Activated naive CD8-positive, alpha-beta T cell treated with anti-CD3 and anti-CD28 coated beads, Interleukin-2, amount 10 ng/mL, durations not matched to agents 7 days and 5 days (primary cell): ENCODE measurements at regions not wholly inside any gene's neighbourhood (a gene's known extent, or its start where the extent isn't known, plus 50 kb on each side); places are given as distances from the start of the nearest gene placed in this dataset.
"Not testable (repeated sequence)": the region's sequence is repeated elsewhere in the genome, so short reads cannot be mapped to it uniquely, and the experiment has no call there.

Experiments
- ATAC-seq: fragments of 150-1000 bp; cut with Tn5 transposase; one replicate; pipeline ENCODE4 v1.10.0; 2021; ENCODE audit warnings: low read depth, moderate library complexity
- POLR2A ChIA-PET: fragments of 350-600 bp; sonication (Branson Sonifier 250); formaldehyde crosslinking; loops from one replicate; lab custom pipeline; 2021; ENCODE audit warnings: antibody characterized with exemption; lab: Charles Lee
- DNase-seq: peaks from one replicate; pipeline ENCODE4 v3.0.0; 2021
- H3K27ac Mint-ChIP-seq: one replicate; pipeline ENCODE4 v1.8.0; 2022; ENCODE audit warnings: mild to moderate bottlenecking, mixed read lengths
- H3K27me3 Mint-ChIP-seq: one replicate; pipeline ENCODE4 v1.8.0; 2022; ENCODE audit warnings: mild to moderate bottlenecking, moderate library complexity, mixed read lengths
- H3K36me3 Mint-ChIP-seq: one replicate; pipeline ENCODE4 v1.8.0; 2021; ENCODE audit warnings: mild to moderate bottlenecking, mixed read lengths
- H3K4me1 Mint-ChIP-seq: one replicate; pipeline ENCODE4 v1.8.0; 2021; ENCODE audit warnings: mixed read lengths
- H3K4me3 Mint-ChIP-seq: one replicate; pipeline ENCODE4 v1.8.0; 2022; ENCODE audit warnings: mild to moderate bottlenecking, moderate library complexity, mixed read lengths
- H3K9me3 Mint-ChIP-seq: one replicate; pipeline ENCODE4 v1.8.0; 2021; ENCODE audit warnings: mixed read lengths

DNA sequence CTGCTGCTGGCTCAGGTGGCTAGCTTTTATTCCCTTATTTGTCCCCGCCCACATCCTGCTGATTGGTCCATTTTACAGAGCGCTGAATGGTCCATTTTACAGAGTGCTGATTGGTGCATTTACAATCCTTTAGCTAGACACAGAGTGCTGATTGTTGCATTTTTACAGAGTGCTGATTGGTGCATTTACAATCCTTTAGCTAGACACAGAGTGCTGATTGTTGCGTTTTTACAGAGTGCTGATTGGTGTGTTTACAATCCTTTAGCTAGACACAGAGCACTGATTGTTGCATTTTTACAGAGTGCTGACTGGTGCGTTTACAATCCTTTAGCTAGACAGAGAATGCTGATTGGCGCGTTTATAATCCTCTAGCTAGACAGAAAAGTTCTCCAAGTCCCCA is 107.8 kb upstream of the BMPER start:
- DNase-seq, H3K36me3 Mint-ChIP-seq, H3K9me3 Mint-ChIP-seq, H3K4me3 Mint-ChIP-seq, POLR2A ChIA-PET, H3K27me3 Mint-ChIP-seq, H3K4me1 Mint-ChIP-seq, H3K27ac Mint-ChIP-seq, ATAC-seq: not testable (repeated sequence)

DNA sequence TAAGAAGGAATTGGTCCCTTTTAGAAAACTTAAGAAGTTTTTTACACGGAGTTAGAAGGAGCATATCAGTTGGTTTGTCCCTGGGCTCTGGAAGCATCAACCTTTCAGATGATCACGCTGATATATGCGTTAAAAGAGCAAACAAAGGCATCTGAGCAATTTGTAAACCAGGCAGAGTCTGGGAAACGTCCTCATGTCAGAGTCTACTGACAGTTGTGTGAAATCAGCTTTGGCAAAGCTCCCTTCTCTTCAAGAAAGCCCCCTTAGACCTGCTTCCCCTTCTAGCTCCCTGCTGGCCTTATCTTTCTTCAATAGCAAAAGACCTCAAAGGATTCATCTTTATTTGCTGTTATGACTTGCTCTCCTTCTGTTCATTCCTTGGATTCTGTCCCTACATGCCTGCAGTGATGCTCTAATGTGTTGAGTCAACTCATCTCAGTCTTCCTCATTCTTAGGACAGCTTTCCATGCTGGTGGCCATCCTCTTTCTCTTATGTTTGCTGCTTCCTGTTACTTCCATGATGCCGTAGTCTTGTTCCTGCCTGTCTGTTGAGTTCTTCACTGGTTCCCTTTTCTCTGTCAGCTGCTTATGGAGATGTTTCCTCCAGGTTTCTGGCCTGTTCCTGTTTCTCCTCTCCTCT is 106.5 kb upstream of the BMPER start:
- POLR2A ChIA-PET = no interaction called here
- no peaks in the 10 kb centered on the region for H3K27me3 Mint-ChIP-seq
- no peak overlapping the region for H3K4me3 Mint-ChIP-seq
- H3K36me3 Mint-ChIP-seq = no peaks in the 10 kb centered on the region
- ATAC-seq (no peak), DNase-seq (no peak)
- peaks cover 1% of the 10 kb centered on the region for H3K9me3 Mint-ChIP-seq
- no peak overlapping the region for H3K27ac Mint-ChIP-seq
- no peaks in the 10 kb centered on the region for H3K4me1 Mint-ChIP-seq

DNA sequence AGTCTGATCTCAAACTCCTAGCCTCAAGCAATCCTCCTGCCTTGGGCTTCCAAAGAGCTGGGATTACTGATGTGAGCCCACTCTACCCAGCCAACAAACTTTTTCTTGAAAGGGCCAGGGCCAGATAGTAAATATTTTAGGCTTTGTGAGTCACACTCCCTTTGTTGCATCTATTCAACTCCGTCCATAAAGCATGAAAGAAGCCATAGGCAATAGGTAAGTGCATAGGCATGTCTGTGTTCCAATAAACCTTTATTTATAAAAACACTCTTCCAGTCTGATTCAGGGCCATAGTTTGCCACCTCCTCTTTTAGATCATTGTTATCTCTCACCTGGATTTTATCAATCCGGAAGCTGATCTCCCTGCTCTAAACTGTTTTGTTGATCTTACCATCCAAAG is 105.6 kb upstream of the BMPER start:
- DNase-seq (no peak), ATAC-seq (no peak)
- no peak overlapping the region for H3K27ac Mint-ChIP-seq
- no peaks in the 10 kb centered on the region for H3K27me3 Mint-ChIP-seq
- no peaks in the 10 kb centered on the region for H3K4me1 Mint-ChIP-seq
- no peaks in the 10 kb centered on the region for H3K36me3 Mint-ChIP-seq
- POLR2A ChIA-PET = no interaction called here
- H3K4me3 Mint-ChIP-seq = no peak overlapping the region
- H3K9me3 Mint-ChIP-seq = peaks cover 1% of the 10 kb centered on the region

DNA sequence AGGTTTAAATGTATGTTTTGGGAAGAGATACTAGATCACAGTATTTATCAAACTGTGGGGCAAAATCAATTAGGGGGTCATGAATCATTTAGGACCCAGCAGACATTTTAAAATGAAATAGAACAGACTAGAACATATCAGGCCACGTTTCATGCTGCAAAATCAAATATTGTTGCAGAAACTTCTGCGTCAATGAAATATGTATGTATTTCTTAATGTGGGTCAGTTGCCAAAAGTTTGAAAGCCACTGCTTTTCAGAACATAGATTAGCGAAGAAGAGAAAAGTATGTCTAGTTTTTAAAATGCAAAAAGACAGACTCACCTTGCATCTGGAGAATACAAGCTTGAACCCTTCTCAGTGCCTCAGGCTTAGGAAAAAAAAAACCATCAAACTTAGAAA is 102.7 kb upstream of the BMPER start:
- H3K27ac Mint-ChIP-seq = no peak overlapping the region
- POLR2A ChIA-PET = no interaction called here
- DNase-seq (no peak), ATAC-seq (no peak)
- no peak overlapping the region for H3K4me3 Mint-ChIP-seq
- peaks cover 1% of the 10 kb centered on the region for H3K9me3 Mint-ChIP-seq
- H3K27me3 Mint-ChIP-seq = no peaks in the 10 kb centered on the region
- no peaks in the 10 kb centered on the region for H3K4me1 Mint-ChIP-seq
- no peaks in the 10 kb centered on the region for H3K36me3 Mint-ChIP-seq

DNA sequence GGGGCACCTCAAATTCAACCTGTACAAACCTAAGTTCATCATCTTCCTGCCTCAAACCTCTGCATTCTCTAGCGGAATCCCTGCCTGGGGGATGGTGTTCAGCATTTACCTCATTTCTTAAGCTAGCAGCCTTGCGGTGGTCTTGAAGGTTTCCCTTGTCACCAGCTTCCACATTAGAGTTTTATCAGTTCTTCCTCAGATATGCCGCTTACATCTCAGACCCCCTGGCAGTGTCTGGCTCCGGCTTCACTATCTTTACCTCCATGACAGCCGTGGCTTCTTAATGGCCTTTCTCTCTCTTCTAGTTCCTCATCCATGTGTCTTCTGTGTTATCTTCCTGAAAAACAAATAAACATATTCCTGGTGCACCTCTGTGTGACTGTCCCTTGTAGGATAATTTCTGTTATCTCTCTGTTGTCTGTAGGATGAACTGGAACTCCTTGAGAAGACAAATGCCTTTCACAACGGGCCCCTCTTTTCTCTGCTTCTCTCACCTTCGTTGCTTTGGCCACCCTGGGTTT is 101.1 kb upstream of the BMPER start:
- Mint-ChIP-seq H3K4me1 (no peaks in the 10 kb centered on the region), H3K9me3 (no peaks in the 10 kb centered on the region), H3K36me3 (no peaks in the 10 kb centered on the region), H3K27me3 (no peaks in the 10 kb centered on the region), H3K4me3 (no peak overlapping the region), H3K27ac (no peak overlapping the region)
- no peak for ATAC-seq
- POLR2A ChIA-PET = no interaction called here
- no peak for DNase-seq

DNA sequence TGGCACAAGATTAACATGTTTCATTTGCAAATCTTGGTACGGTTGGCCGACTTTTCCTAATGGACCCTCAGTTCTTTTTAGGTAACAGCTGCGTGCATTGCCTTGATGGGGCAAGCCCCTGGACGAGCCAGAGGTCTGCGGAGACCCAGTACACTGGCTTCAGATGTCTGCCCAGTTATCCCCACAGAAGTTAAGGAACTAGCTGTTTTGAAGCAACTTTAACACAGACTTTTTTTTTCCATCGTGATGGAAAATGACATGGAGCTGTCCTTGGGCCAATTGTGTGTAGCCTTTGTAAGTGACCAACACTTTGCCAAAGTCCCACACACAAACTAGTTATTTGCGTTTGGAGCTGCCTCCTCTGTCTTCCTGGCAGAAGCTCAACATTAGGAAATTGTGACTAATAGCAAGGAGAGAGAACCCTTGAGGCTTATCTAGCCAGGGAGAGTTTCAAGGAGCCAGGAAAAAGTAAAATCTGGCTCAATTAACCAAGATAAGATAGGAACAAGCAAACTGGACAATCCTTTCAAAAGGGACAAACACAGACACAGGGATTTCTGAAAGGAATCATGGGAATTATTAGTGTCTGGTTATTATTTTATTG is 99.6 kb upstream of the BMPER start:
- H3K27me3 Mint-ChIP-seq = no peaks in the 10 kb centered on the region
- no peak overlapping the region for H3K27ac Mint-ChIP-seq
- POLR2A ChIA-PET = no interaction called here
- no peak overlapping the region for H3K4me3 Mint-ChIP-seq
- H3K4me1 Mint-ChIP-seq = no peaks in the 10 kb centered on the region
- no peaks in the 10 kb centered on the region for H3K9me3 Mint-ChIP-seq
- ATAC-seq (no peak), DNase-seq (no peak)
- H3K36me3 Mint-ChIP-seq = no peaks in the 10 kb centered on the region

DNA sequence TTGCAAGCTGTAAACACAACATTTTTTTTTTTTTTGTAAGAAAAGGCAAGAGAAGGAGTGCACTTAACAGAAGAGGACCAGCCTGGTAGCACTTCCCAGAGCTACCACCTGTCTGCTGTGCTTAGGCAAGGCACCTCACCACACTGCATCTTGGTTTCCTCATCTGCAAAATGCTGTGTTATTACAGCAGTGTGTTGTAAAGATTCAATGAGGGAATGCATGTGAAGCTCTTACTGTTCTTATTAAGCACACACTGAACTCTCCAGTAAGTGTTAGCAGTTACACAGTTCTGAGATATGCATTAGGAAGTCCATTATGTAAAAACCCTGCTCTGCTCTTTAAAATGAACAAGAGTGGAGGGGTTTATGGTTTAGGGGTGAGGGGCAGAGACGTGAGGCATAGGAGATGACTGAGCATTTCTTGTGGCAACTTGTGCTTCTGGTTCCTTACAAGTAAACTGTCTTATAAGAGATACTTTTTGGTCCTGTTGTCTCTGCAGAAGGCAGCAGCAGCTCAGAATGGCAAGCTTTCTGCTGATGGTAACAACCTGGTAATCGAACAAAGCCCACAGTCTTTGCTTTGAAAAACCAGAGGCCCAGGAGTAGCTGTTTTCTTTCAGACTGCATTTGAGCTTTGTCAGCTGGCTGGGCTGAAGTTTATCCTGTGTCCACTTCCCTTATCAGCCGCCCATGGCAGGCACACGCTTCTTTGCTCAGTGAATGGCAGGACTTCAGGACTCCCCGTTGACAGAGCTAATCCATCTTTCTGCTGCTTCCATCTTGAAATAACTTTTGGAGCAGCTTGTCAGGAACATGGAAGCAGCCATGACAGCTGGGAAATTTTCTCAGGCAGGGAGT is 98.8 kb upstream of the BMPER start:
- DNase-seq (no peak), ATAC-seq (no peak)
- H3K4me1 Mint-ChIP-seq = no peaks in the 10 kb centered on the region
- H3K27ac Mint-ChIP-seq = no peak overlapping the region
- no peaks in the 10 kb centered on the region for H3K27me3 Mint-ChIP-seq
- POLR2A ChIA-PET = no interaction called here
- H3K36me3 Mint-ChIP-seq = no peaks in the 10 kb centered on the region
- no peak overlapping the region for H3K4me3 Mint-ChIP-seq
- peaks cover 5% of the 10 kb centered on the region for H3K9me3 Mint-ChIP-seq

DNA sequence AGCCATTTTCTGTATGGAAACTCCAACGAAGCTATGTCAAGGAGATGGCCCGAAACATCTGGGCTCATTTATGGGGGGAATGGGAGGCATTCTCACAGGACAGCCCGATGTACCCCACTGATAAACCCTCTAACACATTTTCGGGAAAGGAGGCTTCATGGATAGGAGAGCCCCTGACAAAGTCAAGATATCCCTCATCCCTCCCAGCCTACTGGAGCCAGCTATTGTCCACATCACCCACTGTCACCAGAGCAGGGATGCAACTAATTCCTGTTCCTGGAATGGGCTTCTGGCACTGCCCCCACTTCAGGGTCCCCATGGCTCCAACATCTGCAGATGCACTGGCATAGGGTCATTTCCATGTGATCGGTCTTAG is 98.2 kb upstream of the BMPER start:
- Mint-ChIP-seq H3K36me3 (no peaks in the 10 kb centered on the region), H3K27ac (no peak overlapping the region), H3K4me3 (no peak overlapping the region), H3K4me1 (no peaks in the 10 kb centered on the region), H3K9me3 (peaks cover 5% of the 10 kb centered on the region), H3K27me3 (no peaks in the 10 kb centered on the region)
- ATAC-seq = no peak
- POLR2A ChIA-PET = no interaction called here
- no peak for DNase-seq

DNA sequence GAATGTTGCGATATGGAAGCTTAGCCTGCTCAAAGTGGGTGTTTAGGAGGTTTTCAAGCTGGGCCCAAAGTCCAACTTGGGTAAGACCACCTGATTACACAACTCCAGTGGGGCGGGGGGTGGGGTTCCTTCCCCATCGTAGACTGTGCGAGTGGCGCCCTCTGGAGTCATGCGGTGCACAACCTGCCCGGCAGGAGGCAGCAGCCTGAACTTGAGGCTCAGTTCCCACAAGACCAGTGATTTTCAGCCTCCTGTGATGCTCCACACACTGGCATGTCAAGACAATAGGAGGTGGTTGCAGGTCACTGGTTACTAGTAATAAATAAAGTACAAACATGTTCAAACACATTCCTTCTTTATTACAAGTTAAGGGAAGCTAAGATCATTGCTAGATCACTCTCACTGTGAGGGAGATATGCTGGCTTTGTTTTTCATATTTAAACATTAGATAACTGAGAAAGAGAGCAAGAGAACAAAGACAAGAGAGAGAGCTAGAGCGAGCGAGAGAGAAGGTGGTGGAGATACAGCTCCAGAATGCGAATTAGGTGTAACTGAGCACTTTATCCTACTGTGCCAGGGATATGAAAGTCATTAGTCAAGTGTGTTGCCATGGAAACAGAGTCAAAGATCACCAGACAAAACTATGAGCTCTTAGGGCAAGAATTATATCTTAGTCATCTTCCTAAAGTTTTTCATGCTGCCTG is 97.4 kb upstream of the BMPER start:
- Mint-ChIP-seq H3K4me3 (no peak overlapping the region), H3K9me3 (peaks cover 5% of the 10 kb centered on the region), H3K4me1 (no peaks in the 10 kb centered on the region), H3K27ac (no peak overlapping the region), H3K36me3 (no peaks in the 10 kb centered on the region), H3K27me3 (no peaks in the 10 kb centered on the region)
- ATAC-seq (no peak), DNase-seq (no peak)
- POLR2A ChIA-PET = no interaction called here

DNA sequence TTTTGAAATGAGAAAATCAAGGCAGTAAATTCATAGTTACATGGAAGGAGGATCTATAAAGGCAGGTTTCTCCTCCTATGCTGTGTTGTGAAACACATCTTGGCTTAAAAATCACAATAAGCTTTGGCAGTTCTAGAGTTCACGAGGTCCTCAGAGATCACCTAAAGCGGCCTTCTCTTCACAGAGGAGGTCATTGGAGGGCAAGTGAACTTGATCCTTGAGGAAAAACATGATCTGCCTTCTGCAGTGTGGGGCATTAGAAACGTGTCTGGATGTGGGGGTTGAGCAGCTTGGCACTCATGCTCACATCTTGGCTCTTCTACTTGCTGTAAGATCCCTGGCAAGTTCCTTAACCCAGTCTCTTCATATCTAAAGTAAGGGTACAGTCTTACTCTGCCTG is 96.1 kb upstream of the BMPER start:
- Mint-ChIP-seq H3K36me3 (no peaks in the 10 kb centered on the region), H3K27ac (no peak overlapping the region), H3K4me1 (peaks cover 2% of the 10 kb centered on the region), H3K9me3 (peaks cover 8% of the 10 kb centered on the region), H3K4me3 (no peak overlapping the region), H3K27me3 (no peaks in the 10 kb centered on the region)
- no peak for DNase-seq
- ATAC-seq = no peak
- POLR2A ChIA-PET = no interaction called here

DNA sequence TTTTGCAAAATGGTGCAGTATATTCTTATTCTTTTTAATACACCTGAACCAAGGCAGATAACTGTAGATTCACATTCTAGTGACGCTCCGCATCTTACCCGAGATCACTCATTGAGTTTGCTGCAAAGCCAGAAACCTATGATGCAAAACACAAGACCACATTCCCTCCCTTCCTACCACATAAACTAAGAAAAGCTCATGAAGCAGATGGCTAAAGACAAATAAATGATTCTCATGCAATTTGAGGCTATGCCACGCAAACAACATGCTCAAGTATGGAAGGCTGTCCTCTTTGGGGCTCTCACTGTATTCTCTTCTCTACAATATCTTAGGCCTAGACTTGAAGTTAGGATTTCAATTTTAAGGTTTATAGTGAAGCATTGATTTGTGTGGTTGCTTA is 95.0 kb upstream of the BMPER start:
- no peak for ATAC-seq
- Mint-ChIP-seq H3K9me3 (peaks cover 11% of the 10 kb centered on the region), H3K4me1 (peaks cover 9% of the 10 kb centered on the region), H3K4me3 (no peak overlapping the region), H3K27me3 (no peaks in the 10 kb centered on the region), H3K27ac (no peak overlapping the region), H3K36me3 (no peaks in the 10 kb centered on the region)
- DNase-seq = no peak
- POLR2A ChIA-PET = no interaction called here

DNA sequence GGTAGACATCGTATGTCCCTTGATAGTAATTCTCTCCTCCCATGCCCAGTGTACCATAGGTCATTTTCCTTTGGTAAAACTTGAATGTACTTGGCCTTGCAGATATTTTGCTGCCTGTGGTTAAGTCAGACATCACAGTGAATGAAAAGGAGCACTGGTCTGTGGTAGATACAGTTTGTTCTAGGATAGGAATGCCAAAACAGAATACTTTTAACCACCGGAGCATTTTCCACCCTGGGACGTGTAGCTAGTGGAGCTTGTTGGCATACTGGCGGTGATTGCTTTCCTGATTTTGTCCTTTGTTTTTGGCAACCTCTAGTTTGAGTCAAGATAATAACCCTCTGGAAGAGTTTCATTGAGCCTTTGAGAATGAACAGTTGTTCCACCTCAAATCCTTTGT is 92.0 kb upstream of the BMPER start:
- H3K4me1 Mint-ChIP-seq = peaks cover 9% of the 10 kb centered on the region
- peaks cover 13% of the 10 kb centered on the region for H3K9me3 Mint-ChIP-seq
- H3K36me3 Mint-ChIP-seq = no peaks in the 10 kb centered on the region
- POLR2A ChIA-PET = no interaction called here
- no peak for ATAC-seq
- DNase-seq = no peak
- no peak overlapping the region for H3K4me3 Mint-ChIP-seq
- peaks cover 2% of the 10 kb centered on the region for H3K27me3 Mint-ChIP-seq
- no peak overlapping the region for H3K27ac Mint-ChIP-seq

DNA sequence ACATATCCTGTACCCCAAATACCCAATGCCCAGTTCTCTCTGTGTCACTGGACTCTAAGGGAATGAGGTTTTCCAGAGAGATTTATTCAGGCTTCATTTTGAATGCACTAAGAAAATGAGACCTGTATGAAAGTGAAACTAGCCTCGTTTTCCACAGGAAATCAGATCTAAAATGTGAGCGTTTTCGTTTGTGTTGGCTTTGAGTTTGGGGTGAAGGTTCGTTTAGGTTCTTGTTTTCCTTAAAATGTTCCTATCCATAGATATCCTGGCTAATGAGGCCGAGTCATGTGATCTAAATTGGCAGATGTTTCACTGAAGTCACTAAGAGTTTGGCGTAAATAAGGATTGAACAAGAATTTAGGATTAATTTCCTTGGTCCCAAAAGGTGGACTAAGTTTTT is 90.9 kb upstream of the BMPER start:
- H3K27me3 Mint-ChIP-seq = peaks cover 2% of the 10 kb centered on the region
- peak overlapping the region; percentile 60 for H3K27ac Mint-ChIP-seq
- H3K9me3 Mint-ChIP-seq = peaks cover 13% of the 10 kb centered on the region
- DNase-seq (no peak), ATAC-seq (no peak)
- H3K36me3 Mint-ChIP-seq = no peaks in the 10 kb centered on the region
- POLR2A ChIA-PET = no interaction called here
- peak overlapping the region; percentile 51 for H3K4me3 Mint-ChIP-seq
- peaks cover 9% of the 10 kb centered on the region for H3K4me1 Mint-ChIP-seq
